ENCODE measurements at regions not wholly inside any gene's neighbourhood (a gene's known extent, or its start where the extent isn't known, plus 50 kb on each side); places are given as distances from the start of the nearest gene placed in this dataset.

DNA sequence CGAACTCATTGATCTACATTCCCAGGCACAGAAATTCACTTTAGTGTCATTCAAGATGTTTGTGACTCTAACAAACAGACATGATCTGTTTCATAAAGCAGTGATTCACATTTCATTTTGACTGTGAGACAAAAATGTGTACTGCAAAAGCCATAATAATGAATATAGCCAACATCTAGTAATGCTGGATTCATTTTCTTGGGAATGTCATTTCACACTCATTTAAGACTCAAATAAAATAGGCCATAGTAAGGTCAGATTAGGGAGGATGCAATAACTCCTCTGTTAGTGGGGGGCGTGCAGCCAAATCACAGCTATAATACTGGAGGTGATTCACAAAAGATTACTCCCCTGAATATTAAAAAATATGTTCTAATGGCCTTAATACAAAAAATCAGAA, 566.6 kb upstream of the ZWINT start:
- DNase-seq, result no peak

DNA sequence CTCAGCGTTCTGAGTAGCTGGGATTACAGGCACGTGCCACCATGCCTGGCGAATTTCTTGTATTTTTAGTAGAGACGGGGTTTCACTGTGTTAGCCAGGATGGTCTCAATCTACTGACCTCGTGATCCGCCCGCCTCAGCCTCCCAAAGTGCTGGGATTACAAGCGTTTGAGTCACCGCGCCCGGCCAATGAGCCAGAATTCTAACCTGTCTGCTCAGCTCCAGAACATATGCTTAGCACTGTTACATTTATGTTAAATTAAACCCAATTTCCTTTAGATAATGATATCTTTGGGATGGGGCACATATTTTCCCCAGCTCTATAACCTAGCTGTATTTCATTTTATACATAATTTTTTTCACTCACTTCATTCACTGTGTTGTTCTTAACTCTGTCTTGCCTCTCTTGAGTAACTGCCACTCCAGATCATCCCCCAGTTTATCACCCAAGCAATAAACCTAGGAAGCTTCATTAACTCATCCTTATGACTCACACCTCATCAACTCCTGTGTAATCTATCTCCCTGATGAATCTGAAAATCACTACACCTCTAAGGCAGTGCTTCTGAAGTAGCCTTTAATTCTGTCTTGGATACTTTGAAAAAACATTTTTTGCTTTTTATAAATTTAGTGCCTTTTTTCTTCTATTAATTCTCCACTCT, 559.7 kb upstream of the ZWINT start:
- no peak for DNase-seq

DNA sequence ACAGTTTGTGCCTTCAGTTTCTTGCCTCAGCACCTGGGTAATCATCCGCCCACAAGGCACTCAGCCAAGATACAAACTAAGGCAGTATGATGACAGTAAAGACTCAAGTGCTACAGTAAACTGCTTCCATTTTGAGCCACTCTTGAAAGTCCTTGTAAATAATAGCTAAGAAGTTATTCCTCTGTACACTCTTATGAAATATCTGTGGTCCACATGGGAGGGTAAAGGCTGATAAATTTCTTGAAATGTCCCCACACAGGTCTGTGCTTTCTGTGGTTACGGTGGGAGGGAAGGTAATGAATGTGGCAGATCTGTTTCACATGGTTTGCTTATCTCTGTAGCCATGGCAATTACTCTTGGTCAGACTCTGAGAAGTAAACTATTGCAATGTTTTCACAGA, 551.0 kb upstream of the ZWINT start:
- DNase-seq, result no peak

DNA sequence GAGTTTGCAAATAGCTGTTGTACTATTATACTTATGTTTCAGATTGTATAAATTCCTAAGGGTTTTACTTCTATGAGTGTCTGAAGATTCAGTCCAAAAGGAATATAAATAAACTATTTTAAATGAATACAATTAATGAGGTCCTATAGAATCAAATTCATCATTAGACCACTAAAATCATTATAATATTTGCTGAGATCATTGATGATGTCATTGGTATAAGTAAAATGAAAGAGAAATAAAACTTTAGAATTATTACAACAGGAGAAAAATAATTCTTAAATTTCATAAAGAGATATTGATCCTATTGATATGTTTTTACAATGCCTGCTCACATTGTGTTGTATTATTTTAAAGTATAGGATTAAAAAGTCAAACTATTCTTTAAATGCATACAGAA, 544.0 kb upstream of the ZWINT start:
- DNase-seq, result no peak

DNA sequence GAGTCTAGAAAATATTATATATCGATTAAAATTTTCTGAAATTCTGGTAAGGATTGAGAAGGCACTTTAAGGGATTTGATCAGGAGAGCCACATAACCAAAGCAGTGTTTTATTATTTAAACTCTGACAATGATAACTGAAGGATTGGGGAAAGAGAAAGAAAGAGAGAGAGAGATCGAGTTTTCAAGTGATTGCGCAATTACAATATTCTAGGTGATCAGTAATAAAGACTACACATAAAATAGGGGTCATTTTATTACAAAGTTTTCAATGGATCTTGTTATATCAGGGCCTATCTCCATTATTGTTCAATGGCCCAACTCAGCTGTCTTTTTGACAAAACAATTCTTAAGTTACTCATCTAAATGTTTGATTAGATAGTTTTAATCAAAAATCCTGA, 541.5 kb upstream of the ZWINT start:
- DNase-seq, result no peak

DNA sequence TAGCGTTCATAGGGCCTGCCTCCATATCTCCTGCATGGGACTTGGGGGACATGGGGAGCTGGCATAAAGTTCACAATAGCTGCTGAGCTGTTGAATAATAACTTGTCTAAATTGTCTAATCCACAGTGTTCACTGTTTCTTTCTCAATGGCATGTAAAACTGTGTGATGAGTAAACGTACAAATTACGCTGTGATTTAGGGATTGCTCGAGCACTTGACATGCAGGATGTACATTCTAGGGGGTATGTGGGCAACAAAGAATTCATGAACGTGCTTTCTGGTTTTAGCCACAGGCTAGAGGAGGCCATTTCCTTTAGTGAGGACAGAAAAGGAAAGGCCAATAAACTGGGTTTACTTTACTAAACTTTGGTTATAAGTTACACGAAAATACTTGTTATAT, 534.2 kb upstream of the ZWINT start:
- DNase-seq, result no peak

DNA sequence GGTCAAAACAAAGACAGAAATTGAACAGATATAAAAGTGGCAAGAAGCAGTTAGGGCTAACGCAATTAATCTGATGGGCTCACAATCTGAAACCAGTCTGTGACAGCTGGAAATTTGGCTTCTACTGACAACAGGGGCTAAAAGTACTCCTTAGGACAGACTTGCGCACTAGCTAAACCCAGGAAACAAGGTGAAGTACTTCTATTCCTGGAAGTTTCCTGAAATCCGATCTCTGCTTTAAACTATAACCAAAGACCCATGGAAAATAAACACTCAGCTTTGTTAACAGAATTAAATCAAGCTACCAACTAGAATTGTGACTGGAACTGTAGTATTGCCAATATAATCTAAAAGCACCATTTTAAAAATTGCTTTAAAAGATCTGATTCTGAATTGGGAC, 520.2 kb upstream of the ZWINT start:
- DNase-seq, result no peak

DNA sequence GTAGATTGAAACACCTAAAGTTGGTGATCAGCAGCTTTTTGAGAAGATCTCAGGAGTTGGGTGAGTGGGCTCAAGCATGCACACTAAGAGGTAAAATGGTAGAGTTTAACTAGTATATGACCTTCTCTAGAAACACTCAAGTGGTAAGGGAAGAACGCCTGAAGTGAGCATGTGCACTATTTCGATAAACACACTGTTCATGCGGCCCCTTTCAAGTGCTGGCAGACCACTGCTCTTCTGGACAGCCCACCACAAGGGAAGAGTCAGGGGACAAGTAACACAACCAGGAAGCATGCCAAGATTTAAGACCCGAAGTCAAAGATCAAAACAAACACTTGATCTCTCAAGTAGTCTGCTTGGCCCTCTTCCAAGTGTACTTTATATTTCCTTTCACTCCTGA, 519.5 kb upstream of the ZWINT start:
- DNase-seq, result no peak

DNA sequence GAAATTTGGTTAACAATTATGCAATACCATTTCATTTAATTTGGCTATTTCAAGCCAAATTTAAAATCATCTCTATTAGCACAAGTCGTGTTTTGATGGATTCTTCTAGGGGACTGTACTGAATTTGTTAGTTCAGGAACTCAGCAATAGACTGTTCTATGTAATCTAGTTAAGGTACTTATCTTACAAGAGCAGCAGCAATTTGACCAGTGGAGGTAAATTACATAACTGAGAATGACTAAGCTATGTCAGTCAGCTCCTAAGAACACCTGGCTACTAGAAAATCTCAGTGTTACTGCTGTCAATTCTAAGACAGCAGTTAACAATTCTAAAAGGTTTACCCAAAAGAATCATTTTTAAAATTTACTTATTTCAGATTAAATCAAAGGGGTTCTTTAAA, 513.9 kb upstream of the ZWINT start:
- DNase-seq, result no peak

DNA sequence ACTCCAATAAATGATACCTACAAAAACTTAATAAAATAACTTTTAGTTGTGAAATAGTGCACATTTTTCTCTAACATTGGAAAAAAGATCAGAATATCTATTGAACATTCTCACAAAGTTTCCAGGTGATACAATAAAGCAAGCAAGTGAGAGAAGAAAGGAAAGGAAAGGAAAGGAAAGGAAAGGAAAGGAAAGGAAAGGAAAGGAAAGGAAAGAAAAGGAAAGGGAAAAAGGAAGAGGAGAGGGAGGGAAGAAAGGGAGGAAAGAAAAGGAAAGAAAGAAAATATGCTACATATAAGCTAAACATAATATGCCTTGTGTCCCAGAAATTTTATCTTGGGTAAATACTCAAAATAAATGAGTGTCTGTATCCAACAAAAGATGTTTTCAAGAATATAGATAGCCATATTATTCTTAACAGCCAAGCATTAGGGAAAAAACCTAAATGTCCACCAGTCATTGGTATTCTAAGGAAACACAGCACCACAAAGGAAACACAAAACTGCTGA, 510.2 kb upstream of the ZWINT start:
- DNase-seq, result no peak

DNA sequence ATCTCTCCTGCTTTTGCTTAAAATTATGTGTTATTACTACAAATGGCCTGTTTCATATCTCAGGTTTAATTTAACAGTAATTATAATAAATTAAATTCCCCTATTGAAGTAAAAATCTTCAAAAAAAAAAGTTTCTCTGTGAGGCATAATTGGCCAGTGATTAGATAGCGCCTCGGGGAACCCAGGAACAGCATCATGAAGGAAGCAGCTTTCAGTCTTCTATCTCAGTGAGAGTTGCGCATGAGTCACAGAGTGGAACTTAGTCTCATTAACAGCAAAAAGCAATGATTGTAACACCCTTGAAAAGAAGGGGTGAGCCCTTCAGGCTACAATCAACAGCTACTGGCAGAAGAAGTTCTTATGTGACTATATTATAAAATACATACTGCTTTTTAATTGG, 506.2 kb upstream of the ZWINT start:
- no peak for DNase-seq

DNA sequence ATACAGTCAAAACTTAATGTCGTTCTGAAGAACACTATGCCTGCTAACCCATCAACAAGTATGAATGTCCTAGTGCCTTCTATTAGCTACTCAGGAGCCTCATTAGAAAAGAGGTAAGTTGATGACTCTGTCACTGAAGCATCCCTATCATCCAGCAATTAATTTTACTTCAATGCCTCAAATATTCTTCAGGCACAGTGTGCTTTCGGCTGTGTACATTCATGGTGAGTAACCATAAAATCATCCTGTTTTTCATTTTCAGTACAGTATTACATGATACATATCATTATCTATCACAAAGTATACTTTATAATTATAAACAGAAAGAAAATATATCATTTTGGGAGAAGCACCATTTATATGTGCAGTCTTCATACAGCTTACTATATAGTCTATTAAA, 495.5 kb upstream of the ZWINT start:
- DNase-seq, result no peak

DNA sequence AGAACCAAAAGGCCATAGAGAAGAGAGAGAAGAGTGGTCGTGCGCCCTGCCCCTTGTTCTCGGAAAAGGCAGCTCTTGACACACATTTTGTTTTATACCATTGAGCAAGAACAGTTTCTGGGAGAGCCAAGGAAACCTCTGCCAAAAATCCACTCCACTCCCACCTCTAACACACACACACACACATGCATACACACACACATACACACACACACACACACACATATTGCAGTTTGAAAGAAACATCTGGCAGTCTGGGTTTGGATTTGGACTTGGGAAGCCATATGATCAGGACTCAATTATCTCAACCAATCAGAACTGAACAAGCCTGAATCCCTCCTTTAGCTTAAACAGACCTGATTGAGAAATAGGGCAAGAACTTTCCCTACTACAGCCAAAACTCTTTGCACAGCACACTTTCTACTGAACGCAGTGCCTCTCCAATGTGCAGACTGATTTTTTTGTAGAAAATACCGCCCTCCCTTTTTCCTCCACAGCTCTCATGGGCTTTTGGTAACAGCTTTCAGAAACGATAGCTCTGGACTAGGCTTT, 484.0 kb upstream of the ZWINT start:
- DNase-seq, result no peak

DNA sequence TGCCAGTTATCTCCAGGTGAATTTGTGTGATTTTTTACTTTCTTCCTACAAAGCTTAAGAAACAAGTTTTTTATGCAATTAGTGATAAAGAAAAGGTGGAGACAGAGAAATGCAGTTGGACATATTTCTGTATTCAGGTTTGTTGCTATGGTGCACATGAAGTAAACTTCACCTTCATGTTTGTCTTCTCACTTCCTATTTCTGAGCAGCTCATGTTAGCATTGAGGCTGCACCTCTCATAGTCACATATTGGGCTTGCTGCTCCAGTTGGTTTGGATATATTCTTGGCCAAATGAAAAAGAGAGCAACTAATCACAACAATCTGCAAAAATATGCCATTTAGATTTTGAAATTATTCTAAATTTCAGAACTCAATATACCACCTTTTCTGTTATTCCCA, 475.6 kb upstream of the ZWINT start:
- no peak for DNase-seq

DNA sequence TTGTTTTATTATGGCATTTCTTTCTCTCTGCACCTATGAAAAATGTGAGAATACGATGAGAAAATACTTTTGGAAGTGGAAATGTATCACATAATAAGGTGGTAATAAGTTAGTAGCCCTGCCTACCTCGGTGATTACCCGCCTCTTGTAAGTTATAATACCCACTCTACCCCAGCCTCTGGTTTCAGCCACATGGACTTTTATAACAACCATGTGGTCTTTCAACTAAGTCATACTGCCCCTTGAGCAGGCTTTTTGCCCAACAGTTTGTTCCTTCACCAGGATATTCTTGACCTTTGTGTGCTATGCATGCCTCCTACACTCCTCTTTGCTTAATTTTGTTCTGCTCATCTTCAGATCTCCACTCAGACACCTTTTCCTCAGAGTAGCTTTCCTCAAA, 470.6 kb upstream of the ZWINT start:
- DNase-seq, result no peak

DNA sequence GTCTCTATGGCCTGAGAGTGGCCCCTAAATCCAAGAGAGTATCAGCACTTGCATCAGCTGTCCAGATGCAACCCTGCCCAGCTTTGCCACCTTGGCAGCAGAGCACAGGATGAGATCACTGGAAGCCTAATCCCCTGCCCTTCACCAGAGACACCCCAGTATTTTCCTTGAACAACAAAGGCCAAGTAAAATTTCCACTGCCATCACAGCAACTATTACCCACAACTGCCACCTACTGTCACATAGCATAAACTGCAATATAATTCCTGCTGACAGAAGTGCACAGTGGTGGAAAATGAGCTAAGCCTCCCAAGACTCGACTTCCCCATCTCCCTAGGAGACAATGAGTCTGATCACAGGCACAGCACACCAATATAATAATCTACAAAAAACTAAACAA, 462.8 kb upstream of the ZWINT start:
- DNase-seq, result no peak

DNA sequence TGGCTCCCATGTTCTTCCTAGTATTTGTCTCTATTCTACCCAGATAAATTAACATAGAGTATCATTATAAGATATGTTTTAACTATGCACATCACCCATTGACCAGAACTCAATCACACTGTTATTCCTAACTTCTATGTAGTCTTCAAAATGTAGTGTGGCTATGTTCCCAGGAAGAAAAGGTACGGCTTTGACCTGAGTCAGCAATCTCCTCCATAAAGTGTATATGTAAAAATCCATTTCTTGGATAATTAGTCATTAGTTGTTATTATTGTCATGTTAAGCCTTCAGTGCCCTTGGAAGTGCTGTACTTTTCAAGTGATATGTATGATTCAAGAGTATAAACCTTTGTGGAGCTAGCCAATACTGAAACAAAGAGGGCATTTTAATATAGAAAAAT, 444.0 kb upstream of the ZWINT start:
- no peak for DNase-seq

DNA sequence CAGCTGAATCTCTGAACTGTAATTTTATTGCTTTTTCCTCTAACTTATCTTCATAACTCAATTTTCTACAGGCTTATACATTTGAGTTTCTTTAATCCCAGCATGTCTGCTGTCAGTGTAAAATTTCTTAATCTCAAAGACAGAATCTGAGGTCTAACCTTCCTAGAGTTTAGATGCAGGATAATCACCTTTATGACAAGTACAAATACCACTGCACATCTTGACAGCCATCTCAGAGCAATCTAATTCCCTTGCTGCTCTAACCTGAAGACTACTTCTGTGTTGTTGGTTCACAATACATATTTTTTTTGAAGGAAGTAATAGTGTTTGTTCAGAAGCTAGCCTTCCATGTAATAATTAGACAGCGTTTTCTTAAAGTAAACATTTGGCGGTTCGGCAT, 424.2 kb upstream of the ZWINT start:
- DNase-seq, result no peak

DNA sequence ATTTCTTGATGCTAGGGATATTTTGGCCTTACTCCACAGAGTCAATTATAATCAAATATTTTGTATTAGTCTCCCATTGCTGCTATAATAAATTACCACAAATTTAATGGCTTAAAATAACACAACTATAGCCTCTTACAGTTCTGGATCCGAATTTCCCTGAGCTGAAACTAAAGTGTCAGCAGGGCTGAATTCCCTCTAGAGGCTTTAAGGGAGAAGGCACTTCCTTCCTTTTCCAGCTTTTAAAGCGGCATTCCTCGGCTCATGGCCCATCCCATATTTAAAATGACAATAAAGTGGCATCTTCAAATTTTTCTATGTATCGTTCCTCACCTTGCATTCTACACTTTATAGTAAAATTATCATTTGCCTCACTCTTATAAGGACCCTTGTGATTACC, 421.4 kb upstream of the ZWINT start:
- DNase-seq, result no peak

DNA sequence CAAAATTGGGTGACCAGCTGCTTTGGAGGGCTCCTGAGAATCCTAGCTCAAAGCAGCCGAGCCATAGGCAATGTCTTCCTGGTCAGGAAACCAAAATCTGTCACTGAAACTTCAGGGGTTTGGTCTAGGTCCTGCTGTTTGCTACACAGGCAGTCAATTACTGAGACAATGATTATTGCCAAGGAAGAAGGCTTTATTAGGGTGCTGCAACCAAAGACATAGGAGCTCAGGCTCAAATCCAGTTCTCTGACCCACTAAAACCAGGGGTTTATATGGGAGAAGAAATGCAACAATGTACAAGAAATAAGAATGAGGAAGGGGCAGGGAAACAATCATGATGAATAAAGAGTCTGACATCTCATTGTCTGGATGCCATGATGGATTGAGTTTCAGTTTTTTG, 410.3 kb upstream of the ZWINT start:
- DNase-seq, result no peak

DNA sequence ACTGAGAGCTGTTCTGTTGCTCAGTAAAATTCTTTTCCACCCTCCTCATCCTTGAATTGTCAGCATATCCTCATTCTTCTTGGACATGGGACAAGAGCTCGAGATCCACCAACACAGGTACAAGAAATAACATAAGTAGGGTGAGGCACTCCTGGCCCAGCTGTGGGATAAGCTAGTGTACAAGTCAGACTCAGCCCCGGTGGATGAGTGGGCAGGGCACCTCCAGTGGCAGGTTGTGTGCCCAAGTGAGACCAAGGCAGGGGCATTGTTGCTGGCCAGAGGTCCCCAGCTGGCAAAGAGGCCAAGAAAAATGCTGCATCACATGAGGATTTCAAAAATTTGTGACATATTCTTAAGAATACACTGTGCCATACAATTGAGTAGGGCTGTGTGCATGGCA, 402.0 kb upstream of the ZWINT start:
- no peak for DNase-seq

DNA sequence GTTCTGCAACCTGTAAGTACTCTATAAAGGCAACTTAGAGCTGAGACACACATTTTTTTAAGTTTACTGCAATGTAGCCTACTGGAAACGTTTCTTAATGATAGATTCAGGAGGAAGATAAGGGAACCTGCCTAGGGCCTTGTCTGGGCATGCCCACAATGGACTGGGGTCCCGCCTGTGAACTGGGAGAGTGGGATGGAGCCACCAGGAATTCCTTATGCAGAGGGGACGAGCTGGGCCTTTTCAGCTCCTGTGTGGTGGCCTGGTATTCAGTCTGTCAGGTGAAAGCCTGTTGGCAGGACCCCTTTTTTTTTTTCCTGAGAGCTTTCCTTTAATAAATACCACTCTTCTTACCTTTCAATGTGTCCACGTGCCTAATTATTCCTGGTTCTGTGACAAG, 384.4 kb upstream of the ZWINT start:
- no peak for DNase-seq

DNA sequence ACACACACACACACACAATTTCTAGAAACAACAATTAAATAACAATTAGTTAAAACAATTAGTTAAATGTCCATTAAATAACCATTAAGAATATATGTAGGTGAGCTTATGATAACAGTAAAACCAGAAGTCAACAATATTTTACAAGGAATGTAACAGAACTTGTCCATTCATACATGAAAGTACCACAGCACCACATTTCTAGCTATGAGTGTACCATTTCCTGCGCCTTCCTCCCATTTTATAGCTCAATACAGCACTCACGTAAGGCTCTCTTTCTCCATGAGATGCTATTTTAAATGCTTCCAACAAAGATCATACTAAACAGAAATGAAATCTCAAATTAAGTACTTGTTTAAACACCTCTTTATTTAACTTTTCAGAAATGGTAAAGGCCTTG, 367.3 kb upstream of the ZWINT start:
- DNase-seq, result no peak

DNA sequence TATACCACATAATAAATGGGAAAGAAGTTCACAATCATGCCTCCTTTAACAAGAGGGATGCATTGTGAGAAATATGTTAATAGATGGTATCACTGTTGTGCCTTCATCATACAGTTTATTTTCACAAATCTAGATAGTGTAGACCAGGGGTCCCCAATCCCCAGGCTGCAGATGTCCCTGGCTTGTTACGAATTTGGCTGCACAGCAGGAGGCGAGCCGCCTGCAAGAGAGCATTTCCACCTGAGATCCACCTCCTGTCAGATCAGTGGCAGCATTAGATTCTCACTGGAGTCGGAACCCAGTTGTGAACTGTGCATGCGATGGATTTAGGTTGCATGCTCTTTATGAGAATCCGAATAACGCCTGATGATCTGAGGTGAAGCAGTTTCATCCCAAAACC, 361.9 kb upstream of the ZWINT start:
- no peak for DNase-seq

DNA sequence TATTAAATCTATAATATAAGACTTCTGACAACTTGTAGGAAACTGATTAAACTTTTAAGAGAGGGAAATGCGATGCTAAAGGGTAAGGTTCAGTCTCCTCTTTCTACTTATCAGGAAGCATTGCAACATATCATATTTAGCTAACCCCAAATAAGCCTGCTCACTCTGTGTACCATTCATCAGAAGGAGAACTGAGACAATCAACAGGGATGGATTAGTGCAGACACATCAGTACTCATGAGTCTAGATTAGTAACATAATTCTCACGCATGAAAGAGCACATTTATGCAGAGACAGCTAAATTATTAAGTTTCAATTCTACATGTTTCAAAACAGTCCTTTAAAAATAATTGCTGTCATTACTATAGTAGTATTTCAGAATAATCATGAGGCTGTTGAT, 354.2 kb upstream of the ZWINT start:
- no peak for DNase-seq
